Fibroblast of skin of abdomen (primary cell): ENCODE measurements at regions not wholly inside any gene's neighbourhood (a gene's known extent, or its start where the extent isn't known, plus 50 kb on each side); places are given as distances from the start of the nearest gene placed in this dataset.
"Not testable (repeated sequence)": the region's sequence is repeated elsewhere in the genome, so short reads cannot be mapped to it uniquely, and the experiment has no call there.

Experiments
- DNase-seq: peaks from one replicate; pipeline ENCODE4 v3.0.0-alpha.2; 2013

DNA sequence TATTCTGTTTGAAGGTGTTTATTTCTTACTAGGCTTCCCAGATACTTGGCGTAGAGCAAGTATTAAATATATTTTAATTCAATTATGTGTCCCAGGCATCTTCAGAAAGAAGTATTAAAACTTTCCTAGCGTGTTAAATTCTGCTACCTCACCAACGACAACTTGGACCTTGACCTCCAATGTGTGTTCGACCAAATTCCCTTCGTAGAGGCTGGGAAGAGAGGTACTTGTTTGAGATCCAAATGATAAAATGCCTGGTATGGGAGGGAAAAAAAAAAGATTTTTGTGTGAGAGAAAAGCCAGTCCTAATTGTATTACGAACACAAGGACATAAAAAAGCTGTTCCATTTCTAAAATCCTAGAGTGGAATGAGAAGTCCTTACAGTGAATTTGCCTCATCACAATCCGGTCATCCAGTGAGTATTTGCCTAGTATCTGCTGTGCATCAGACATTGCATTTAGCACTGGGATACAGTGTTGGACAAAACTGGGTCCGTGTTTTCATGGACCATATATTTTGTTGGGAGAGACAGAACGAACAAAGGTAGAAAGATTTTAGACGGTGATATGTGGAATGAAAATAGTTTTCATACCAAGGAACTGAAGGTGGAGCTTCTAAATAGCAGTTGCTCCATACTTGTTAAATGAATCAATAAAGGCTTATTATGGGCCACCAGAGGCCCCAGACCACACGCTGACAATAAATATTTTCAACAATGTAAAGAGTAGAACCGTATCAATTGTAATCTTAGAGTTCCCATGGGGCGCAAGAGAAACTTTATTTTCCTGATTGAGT lies 103.1 kb downstream of the KIF4B start:
- no peak for DNase-seq

DNA sequence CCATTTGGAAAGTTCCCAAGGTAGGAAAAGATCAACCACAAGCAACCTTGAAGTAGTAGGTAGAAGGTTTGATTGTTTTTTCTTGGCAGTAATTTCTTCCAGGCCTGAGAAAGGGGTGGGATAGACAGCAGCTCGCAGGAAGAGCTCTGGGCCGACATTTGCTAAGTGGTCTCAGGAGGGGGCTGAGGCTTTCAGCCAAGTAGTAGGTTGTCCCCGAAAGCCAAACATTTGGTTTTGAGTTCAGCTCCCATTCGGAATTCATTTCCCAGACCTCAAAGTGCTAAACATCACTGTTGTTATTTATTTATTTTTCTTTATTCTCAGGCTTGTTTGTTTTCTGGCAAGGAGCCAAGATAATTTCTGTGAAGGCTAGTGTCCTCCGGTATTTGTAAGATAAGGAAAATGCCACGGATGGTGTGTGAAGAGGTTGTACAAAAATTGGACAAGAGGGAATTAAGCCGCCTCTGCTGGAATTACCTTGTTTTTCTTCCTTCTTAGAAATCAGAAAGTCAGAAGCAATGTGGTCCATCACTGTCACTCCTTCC lies 112.1 kb downstream of the KIF4B start:
- DNase-seq: no peak

DNA sequence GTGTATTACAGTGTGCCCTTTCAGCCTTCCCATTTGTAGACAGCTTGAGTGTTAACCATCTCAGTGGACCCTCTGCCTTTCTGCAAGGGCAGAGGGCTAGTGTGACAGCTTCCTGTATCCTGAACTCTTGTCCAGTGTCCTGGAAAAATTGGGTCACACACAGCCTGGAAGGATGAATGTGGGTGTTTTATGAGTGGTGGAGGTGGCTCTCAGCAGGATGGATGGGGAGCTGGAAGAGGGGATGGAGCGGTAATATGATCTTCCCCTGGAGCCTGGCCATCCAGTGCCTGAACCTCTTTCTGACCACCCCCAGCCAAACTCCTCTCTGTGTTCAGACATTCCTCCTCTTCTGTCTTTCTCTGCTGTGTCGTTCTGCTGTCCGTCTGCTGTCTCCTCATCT lies 113.0 kb downstream of the KIF4B start:
- no peak for DNase-seq

DNA sequence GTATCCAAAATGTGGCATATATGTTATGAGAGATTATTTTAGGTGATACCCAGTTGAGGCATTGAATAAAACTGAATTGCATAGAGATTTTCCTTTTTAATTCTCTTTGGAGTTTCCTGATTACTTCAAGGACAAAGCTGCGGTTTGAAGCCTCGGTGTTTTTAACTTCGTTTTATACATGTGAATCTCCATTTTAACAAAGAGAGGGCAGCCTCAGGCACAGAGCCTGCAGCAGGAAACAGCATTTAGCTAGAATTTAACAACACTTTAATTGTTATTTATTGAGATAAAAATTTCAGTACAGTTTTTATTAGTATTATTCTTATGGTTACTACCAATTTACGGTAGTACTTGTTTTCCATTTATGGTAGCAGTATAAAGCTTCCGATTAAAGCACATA lies 114.0 kb downstream of the KIF4B start:
- no peak for DNase-seq

DNA sequence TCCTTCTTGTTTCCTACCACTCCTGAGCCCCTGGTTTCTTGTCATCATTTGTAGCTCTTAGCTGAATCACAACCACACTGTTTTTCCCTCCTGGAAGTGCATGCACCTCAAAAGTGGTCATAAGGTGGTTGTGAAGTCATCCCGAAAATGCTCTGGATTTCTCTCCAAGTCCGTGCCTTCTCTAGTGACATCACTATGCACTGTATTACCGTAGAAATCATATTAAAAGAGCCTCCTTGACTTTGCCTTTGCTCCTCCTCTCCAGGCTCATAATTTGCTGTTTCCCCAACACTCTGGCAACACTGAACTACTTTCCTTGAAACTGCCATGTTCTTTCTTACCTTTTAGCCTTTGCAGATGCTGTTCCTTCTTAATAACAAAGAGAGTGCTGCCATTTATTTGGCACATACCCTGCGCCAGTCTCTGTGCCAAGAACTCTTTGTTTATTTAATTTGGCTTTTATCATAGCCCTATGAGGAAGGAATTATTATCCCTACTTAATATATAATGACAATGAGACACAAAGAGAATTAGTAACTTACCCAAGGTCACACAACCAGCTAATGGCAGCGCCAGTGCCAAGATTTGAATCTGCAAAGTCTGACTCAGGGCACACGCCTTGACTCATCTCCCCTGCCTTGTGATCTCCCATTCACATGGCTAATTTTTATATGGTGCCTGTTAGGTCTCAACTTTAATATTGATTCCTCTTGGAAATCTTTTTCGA lies 115.4 kb downstream of the KIF4B start:
- DNase-seq: no peak

DNA sequence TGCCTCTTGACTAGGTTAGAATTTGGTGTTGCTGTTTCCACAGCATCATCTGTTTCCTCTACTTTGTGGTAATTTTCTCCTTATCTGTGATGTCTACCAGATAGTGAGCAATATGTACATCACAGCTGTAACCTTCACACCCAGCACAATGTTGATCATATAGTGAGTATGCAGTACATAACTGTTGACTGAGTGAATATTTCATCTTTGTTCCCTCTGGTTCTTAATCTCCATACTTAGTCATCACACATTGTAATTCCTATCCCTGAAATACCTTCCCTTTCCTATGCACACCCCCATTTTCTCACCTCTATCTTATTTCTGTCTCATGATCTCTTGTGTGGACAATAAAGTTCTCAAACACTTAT lies 115.9 kb downstream of the KIF4B start:
- DNase-seq: no peak

DNA sequence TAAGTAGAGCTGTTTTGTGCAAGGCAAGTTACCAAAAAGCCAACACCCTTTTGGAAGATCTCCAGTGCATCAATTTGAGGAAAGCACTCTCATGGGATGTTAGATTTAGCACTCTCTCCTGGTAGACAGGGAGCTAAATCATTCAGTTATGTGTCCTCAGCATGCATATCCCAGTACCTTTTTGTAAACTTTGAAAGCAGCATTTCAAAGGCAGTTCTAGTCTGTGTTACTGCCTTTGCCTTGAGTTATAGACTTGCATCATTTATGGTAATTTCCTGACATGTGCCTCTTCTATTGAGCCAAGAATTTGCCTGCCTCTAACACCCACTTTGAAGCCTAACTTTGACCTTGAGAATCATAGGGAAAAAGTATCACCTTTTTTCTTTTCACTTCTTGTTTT lies 120.6 kb downstream of the KIF4B start:
- DNase-seq: no peak

DNA sequence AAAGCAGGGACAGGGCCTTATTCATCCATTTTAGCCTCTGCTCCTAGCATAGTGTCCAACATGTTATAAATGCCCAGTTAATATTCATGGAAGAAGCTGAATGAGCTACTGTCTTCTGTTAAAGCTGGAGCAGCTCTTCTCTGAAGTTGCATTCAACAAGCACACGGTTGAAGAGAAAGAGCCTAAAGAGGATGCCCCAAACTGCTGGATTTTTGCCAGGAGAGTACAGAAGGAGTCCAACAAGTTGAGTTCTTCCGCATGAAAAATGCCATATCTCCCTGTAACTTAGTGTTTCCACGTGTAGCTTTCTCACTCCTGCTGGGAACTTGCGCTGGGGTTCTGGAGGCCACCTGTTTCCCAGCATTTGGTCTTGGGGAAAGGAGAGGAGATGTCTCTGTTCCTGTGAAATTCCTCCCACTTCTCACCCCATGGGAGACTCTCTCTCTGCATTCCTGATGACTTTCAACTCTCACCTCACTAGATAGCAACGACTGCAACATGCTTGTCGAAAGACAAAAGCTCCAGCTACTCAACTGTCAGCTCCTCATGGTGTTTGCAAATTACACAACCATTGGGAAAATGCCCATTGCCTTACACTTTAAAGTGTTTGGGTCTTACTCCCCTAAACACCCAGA lies 122.8 kb downstream of the KIF4B start:
- DNase-seq: no peak

DNA sequence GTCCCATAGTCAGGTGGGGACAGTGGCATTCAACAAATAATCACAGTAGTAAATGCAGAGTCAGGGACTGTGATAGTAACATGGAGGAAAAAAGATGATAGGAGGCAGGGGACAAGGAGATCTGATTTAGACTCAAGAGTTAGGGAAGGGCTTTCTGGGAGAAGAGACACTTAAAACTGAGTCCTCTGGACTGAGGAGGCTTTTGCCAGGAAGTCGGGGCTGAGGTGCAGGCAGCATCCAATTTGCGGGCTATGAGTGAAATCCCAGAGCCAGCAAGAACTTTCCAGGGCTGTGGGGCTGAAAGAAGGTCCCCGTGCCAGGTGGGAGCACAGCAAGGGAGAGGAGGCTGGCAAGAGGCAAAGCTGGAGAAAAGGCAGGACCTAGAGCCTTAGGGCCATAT lies 124.1 kb downstream of the KIF4B start:
- no peak for DNase-seq

DNA sequence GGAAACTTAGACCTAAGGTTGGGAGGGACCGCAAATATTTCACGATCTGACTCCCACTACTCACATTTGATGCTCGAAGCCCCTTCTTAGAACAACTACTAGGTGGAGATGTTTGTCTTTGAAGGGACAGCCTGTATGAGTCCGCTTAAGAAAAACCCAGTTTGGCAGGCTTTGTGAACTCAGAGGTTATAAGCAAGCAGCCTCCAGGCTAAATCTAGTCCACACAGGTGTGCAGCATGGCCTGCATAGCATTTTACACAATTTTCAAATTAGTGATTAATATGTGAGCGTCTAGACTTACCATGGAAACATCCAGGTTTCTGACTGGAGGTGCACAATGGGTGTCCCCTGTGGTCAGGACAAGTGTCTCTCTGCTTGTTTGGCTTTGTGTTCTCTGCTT lies 127.1 kb downstream of the KIF4B start:
- DNase-seq: no peak

DNA sequence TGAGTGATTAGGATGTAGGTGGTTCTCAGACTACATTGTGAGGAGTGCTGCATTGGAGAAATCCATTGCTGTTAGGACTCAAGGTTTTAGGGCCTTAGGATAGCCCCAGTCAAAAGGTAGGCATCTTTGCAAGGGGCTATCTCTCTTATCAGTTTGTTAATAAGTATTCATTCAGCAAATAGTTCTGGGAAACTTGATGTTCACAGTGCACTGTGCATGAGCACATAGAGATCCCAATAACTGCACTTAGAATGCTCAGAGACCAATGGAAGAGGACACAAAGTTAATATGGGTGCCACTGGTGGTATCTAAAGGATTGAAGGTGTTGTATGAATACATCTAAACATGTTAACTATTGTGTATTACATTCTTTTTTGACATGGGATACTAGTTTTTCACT lies 131.4 kb downstream of the KIF4B start:
- no peak for DNase-seq

DNA sequence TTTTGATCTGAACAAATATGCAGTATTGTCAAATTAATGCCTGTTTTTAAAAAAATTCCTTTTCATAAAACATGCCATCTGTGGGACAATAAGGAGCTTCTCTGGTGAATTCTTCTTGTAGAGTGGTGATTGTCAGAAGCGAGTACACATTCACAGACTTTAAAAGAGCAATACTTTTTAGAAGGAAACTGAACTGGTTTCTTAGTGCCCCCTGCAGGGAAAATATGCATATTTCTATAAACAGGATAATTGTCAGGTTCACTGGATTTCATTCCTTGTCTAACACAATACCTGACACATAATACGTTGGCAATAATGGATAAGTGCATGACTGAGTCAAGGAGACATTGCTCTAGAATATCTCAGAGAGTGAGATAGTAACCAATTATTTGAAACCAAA lies 133.7 kb downstream of the KIF4B start:
- DNase-seq: peak; percentile 2

DNA sequence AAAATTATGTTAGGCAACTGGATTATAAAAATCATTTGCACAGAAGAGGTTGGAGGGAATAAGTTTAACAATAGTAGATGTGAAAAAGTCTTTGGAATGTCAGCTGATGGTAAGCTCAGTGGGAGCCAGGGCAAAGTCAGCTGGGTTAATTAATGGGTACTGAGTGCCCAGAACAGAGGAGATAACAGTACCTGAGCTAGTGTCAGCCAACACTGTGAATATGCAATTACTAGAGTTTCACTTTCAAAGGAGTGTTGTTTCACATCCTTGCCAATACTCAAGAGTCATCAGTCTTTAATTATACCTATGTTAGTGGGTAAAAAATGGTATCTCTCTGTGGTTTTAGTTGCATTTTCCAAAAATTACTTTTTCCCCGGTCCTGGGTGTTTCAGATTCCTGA lies 135.1 kb downstream of the KIF4B start:
- no peak for DNase-seq

DNA sequence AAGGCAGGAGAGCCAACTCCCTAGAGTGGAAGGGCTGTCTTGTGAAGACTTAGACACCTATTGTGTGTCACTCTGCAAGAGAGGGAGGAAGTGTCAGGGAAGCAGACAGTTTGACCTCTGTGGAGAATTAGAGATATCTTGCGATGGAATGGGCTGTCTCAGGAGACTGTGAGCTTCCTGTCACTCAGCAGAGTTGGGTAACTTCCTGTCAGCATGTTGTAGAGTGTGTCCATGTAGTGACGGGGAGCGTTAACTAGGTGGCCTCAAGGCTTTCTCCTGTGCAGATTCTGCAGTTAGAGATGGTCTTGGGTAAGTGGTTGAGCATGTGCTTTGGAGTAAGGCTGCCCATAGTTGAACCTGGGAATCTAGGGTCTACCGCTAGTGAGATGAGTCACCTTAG lies 136.5 kb downstream of the KIF4B start:
- DNase-seq: no peak

DNA sequence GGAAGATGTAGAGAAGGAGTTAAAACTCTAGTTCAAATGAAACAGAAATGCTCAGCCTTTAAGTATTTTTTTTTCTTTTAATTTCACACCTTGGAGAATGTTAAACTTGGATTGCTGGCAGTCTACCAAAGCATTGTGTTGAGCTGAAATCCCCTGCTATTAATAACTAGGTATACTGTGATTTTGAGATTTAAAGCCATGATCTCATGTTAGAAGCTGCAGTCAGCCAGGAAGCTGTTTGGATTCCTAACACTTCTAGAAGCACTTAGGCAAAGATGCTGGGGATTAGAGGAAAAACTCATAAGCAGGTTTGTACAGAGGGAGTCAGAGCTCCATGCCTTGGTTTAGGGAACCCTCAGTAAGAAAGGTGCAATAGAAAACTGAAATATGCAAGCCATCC lies 141.4 kb downstream of the KIF4B start:
- no peak for DNase-seq

DNA sequence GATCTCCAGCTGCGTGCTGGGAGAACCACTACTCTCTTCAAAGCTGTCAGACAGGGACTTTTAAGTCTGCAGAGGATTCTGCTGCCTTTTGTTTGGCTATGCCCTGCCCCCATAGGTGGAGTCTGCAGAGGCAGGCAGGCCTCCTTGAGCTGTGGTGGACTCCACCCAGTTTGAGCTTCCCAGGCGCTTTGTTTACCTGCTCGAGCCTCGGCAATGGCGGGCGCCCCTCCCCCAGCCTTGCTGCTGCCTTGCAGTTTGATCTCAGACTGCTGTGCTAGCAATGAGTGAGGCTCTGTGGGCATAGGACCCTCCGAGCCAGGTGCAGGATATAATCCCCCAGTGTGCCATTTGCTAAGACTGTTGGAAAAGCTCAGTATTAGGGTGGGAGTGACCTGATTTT lies 149.5 kb downstream of the KIF4B start:
- DNase-seq: not testable (repeated sequence)

DNA sequence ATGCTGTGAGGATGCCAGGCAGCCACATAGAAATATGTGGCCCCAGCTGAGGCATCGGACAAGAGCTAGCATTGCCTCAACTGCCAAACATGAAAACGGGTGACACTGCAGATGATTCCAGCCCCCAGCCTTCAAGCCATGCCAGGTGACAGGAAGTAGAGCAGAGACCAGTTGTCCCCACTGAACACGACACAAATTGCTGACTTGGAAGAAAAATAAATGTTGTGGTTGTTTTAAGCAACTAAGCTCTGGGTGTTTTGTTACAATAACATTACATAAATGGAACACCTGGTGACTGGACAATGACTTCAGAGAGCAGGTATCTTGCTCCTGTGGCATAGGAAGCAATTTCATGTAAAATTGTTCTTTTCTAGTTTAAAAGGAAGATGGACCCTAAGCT lies 154.2 kb downstream of the KIF4B start:
- no peak for DNase-seq

DNA sequence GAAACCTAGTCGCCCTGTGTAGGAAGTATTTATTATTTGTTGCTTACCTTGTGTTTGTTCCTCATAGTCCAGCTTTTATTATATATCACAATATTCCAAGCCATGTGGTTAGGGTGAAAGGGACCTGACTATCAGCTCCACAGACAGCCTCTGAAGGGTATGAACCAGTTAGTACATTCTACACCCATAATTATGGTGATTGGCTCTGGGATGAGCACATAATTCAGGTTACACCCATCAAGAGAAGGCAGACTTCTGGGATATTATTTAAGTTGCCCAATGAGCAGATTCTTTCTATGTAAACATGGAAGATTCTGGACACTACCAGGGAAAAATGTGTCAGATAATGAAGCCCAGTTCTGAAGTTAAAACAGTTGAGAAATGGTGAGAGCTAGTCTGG lies 168.0 kb downstream of the KIF4B start:
- DNase-seq: no peak

DNA sequence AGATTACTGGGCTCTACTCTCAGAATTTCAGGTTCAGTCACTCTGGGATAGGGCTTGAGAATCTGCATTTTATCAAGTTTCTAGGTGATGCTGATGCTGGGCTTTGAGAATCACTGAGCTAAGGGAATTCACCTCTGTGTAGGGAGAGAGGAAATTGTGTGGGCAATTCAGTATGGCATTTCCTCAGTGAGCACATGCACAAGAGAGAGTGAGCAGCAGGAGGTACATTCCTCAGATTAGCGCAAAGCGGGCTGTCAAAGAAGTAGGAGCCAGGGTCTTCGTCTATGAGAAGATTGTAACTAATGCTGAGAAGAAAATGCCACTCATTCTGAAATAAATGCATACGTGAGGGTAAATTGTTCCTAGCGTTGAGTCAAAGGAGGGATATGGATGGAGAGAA lies 175.9 kb downstream of the KIF4B start:
- no peak for DNase-seq

DNA sequence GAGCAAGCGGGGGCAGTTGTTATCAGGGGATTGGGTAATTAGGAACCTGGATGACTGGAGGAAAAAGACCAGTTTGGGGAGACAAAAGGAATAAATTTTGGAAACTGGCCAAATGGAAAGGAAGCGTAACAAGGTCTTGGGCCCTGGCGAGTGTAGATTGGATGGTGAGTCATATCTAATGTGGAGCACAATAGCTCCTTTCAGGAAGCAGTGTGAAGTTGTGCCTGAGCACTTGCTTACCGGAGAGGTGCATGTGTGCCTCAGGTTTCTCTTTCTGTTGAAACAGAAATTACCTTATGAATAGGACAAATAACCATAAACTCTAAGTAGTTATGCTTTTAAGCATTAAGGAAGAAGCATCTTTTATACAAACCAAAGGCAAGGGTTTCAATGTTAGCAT lies 176.4 kb downstream of the KIF4B start:
- no peak for DNase-seq

DNA sequence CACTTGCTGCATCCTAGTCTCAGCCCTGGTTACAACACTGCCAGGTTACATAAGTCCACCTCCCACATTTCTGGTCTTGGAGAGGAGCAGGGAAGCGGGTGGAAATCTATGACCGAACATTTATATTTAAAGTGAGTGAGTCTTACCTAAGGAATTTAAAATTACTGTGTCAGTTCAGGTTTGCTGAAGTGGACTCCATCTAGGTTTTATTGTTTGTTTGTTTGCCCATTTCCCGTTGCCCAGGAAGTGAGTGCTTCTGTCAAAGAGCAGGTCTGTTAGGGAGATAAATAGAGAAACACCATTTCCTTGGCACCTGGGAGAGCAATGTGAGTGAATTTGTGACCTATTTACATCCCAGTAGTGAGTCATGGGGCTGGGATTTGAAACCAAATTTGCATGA lies 179.5 kb downstream of the KIF4B start:
- DNase-seq: no peak

DNA sequence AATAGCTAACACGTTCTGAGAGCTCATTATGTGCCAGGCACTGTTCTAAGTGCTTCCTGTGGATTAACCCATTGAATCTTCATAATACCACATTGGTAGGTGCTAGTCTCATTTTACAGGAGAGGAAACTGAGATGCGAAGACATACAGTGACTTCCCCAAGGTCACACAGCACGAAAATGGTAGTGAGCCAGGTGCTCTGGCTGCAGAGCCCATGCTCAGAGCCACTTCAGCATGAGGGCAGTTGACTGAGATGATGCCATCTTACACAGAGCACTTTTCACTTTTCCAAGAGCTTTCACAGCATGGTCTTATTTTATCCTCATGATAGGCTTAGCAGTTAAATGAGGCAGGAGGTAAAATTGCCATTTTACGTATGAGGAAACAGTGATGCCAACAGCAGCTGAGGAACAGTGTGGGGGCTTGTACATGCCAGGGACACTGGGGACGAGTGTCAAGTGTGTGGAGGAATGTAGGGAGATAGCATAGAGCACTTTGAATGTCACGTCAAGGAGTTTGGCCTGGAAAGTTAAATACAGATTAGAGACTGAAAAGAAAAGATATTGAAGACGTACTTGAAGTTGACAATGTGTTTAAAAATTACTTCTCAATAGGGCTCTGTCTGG lies 180.0 kb downstream of the KIF4B start:
- no peak for DNase-seq

DNA sequence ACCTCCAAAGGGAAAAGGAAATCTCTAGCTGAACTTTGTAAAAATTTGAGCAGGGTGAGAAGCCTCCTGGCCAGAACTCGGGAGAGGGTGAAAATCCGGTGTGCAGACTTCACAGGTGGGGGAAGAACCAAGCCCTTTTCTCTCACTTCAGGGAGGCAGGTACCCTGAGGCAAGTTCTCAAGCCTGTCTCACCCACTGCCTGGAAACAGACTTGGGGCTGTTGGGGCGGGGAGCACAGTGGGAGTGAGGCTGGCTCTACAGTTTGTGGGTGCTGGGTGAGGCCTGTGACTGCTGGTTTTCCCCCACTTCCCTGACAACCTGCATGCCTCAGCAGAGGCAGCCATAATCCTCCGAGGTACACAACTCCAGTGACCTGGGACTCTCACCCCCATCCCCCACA lies 187.1 kb downstream of the KIF4B start:
- no peak for DNase-seq
